KMS-11 (cell line): ENCODE measurements at regions not wholly inside any gene's neighbourhood (a gene's known extent, or its start where the extent isn't known, plus 50 kb on each side); places are given as distances from the start of the nearest gene placed in this dataset.

Experiments
- H2AFZ ChIP-seq: fragments of 200-600 bp; sonication (generic); 2 replicates; pipeline ENCODE4 v1.6.1; 2016; ENCODE audit warnings: antibody characterized with exemption, mixed run types, low read depth
- H3K27ac ChIP-seq: fragments of 200-600 bp; sonication (generic); 2 replicates; pipeline ENCODE4 v1.6.1; 2016; ENCODE audit warnings: mild to moderate bottlenecking, mixed run types
- H3K27me3 ChIP-seq: fragments of 200-600 bp; sonication (generic); 2 replicates; pipeline ENCODE4 v1.6.1; 2017; ENCODE audit warnings: mild to moderate bottlenecking, low read depth, mixed run types, moderate library complexity; ENCODE audit not compliant: insufficient read depth
- H3K36me3 ChIP-seq: fragments of 200-600 bp; sonication (generic); 2 replicates; pipeline ENCODE4 v1.6.1; 2017; ENCODE audit warnings: mild to moderate bottlenecking, mixed run types; ENCODE audit not compliant: insufficient read depth
- H3K4me1 ChIP-seq: fragments of 200-600 bp; sonication (generic); 2 replicates; pipeline ENCODE4 v1.6.1; 2016; ENCODE audit warnings: mild to moderate bottlenecking, low read depth, mixed run types; ENCODE audit not compliant: poor library complexity, severe bottlenecking
- H3K4me2 ChIP-seq: fragments of 200-600 bp; sonication (generic); 2 replicates; pipeline ENCODE4 v1.7.0; 2016; ENCODE audit warnings: mild to moderate bottlenecking, mixed run types
- H3K4me3 ChIP-seq: fragments of 200-600 bp; sonication (generic); IDR thresholded peaks from 2 replicates; pipeline ENCODE4 v1.6.1; 2017; ENCODE audit warnings: low read depth, low read length, mixed read lengths; ENCODE audit not compliant: insufficient read depth
- H3K79me2 ChIP-seq: fragments of 200-600 bp; sonication (generic); 2 replicates; pipeline ENCODE4 v1.6.1; 2016; ENCODE audit warnings: low read depth, mixed run types; ENCODE audit not compliant: insufficient read depth
- H3K9ac ChIP-seq: fragments of 200-600 bp; sonication (generic); 2 replicates; pipeline ENCODE4 v1.6.1; 2016; ENCODE audit warnings: mild to moderate bottlenecking, mixed run types
- H4K20me1 ChIP-seq: fragments of 200-600 bp; sonication (generic); 2 replicates; pipeline ENCODE4 v1.6.1; 2016; ENCODE audit warnings: mild to moderate bottlenecking, mixed run types; ENCODE audit not compliant: insufficient read depth
- CTCF ChIP-seq: fragments of 200-600 bp; sonication (generic); conservative IDR thresholded peaks from 2 replicates; pipeline ENCODE4 v1.6.1; 2017; ENCODE audit warnings: low read depth, mild to moderate bottlenecking, antibody characterized with exemption, low read length, moderate library complexity, mixed read lengths

- no peak overlapping the region for H3K27ac ChIP-seq
- H3K27me3 ChIP-seq: no peaks in the 10 kb centered on the region
- H3K79me2 ChIP-seq: no peaks in the 10 kb centered on the region
- H3K9ac ChIP-seq: no peak overlapping the region
- TF ChIP-seq CTCF: no peak
- no peaks in the 10 kb centered on the region for H3K36me3 ChIP-seq
- H4K20me1 ChIP-seq: no peaks in the 10 kb centered on the region
- no peak overlapping the region for H2AFZ ChIP-seq
- H3K4me1 ChIP-seq: no peaks in the 10 kb centered on the region
- H3K4me2 ChIP-seq: no peak overlapping the region
- no peak overlapping the region for H3K4me3 ChIP-seq
Observed at GRCh38 chr22:48379371-48379770, 1448.3 kb downstream of the BRD1 start.

GRCh38 chr22:48378673-48379072 is 1449.0 kb downstream of the BRD1 start:
- H3K4me2 ChIP-seq: no peak overlapping the region
- no peaks in the 10 kb centered on the region for H4K20me1 ChIP-seq
- no peak overlapping the region for H3K27ac ChIP-seq
- no peaks in the 10 kb centered on the region for H3K79me2 ChIP-seq
- H2AFZ ChIP-seq: no peak overlapping the region
- H3K36me3 ChIP-seq: no peaks in the 10 kb centered on the region
- no peaks in the 10 kb centered on the region for H3K4me1 ChIP-seq
- no peak overlapping the region for H3K4me3 ChIP-seq
- H3K27me3 ChIP-seq: no peaks in the 10 kb centered on the region
- no peak overlapping the region for H3K9ac ChIP-seq
- TF ChIP-seq CTCF: no peak

- Histone ChIP-seq H3K27ac (no peak overlapping the region), H3K36me3 (no peaks in the 10 kb centered on the region), H4K20me1 (no peaks in the 10 kb centered on the region), H3K4me3 (no peak overlapping the region), H2AFZ (no peak overlapping the region), H3K79me2 (no peaks in the 10 kb centered on the region), H3K4me2 (no peak overlapping the region), H3K4me1 (no peaks in the 10 kb centered on the region), H3K27me3 (no peaks in the 10 kb centered on the region), H3K9ac (no peak overlapping the region)
- TF ChIP-seq CTCF: no peak
Observed at GRCh38 chr22:48376936-48377712, 1450.5 kb downstream of the BRD1 start.

GRCh38 chr22:48376428-48376827 is 1451.2 kb downstream of the BRD1 start:
- no peak for TF ChIP-seq CTCF
- H3K4me1 ChIP-seq: no peaks in the 10 kb centered on the region
- H2AFZ ChIP-seq: no peak overlapping the region
- no peak overlapping the region for H3K27ac ChIP-seq
- no peak overlapping the region for H3K4me2 ChIP-seq
- no peaks in the 10 kb centered on the region for H4K20me1 ChIP-seq
- H3K27me3 ChIP-seq: no peaks in the 10 kb centered on the region
- no peaks in the 10 kb centered on the region for H3K36me3 ChIP-seq
- no peak overlapping the region for H3K4me3 ChIP-seq
- no peak overlapping the region for H3K9ac ChIP-seq
- H3K79me2 ChIP-seq: no peaks in the 10 kb centered on the region
